GM11168 (cell line): ENCODE measurements at regions not wholly inside any gene's neighbourhood (a gene's known extent, or its start where the extent isn't known, plus 50 kb on each side); places are given as distances from the start of the nearest gene placed in this dataset.
"Not testable (repeated sequence)": the region's sequence is repeated elsewhere in the genome, so short reads cannot be mapped to it uniquely, and the experiment has no call there.

Source experiments
- in situ Hi-C: fragments of 300-500 bp; cut with MboI; formaldehyde crosslinking; loops from one replicate; pipeline ENCODE4 v1.12.0; 2022; ENCODE audit warnings: low sequenced_read_pairs; ENCODE audit not compliant: unreplicated experiment

GRCh38 chr10:78229950-78230675 is 196.4 kb downstream of the RPS24 start:
- in situ Hi-C loops = no loop called here

GRCh38 chr10:78231327-78231726 is 197.7 kb downstream of the RPS24 start:
- in situ Hi-C loops = no loop called here

- in situ Hi-C loops = no loop called here
These were observed 198.3 kb downstream of the RPS24 start for GRCh38 chr10:78231939-78232338.

GRCh38 chr10:78236416-78237015 is 202.9 kb downstream of the RPS24 start:
- in situ Hi-C loops = no loop called here

- in situ Hi-C loops = not testable (repeated sequence)
These were observed 204.3 kb downstream of the RPS24 start for GRCh38 chr10:78237951-78238350.

- in situ Hi-C loops = no loop called here
These were observed 213.6 kb downstream of the RPS24 start for GRCh38 chr10:78247266-78247665.

- in situ Hi-C loops = no loop called here
These were observed 214.2 kb downstream of the RPS24 start for GRCh38 chr10:78247821-78248220.

GRCh38 chr10:78248651-78249464 is 215.2 kb downstream of the RPS24 start:
- in situ Hi-C loops = no loop called here

- in situ Hi-C loops = no loop called here
These were observed 216.0 kb downstream of the RPS24 start for GRCh38 chr10:78249690-78250089.

GRCh38 chr10:78250313-78251015 is 216.8 kb downstream of the RPS24 start:
- in situ Hi-C loops = no loop called here

GRCh38 chr10:78251016-78251385 is 217.3 kb downstream of the RPS24 start:
- in situ Hi-C loops = no loop called here

GRCh38 chr10:78252286-78252685 is 218.6 kb downstream of the RPS24 start:
- in situ Hi-C loops = no loop called here

- in situ Hi-C loops = no loop called here
These were observed 219.6 kb downstream of the RPS24 start for GRCh38 chr10:78253063-78253853.

GRCh38 chr10:78254013-78254412 is 220.3 kb downstream of the RPS24 start:
- in situ Hi-C loops = no loop called here

- in situ Hi-C loops = no loop called here
These were observed 221.6 kb downstream of the RPS24 start for GRCh38 chr10:78255214-78255613.

- in situ Hi-C loops = no loop called here
These were observed 222.4 kb downstream of the RPS24 start for GRCh38 chr10:78255796-78256638.

- in situ Hi-C loops = no loop called here
These were observed 224.8 kb downstream of the RPS24 start for GRCh38 chr10:78258323-78259030.

GRCh38 chr10:78259391-78259790 is 225.7 kb downstream of the RPS24 start:
- in situ Hi-C loops = no loop called here
